Vagina (tissue), 2 donors: ENCODE measurements at regions not wholly inside any gene's neighbourhood (a gene's known extent, or its start where the extent isn't known, plus 50 kb on each side); places are given as distances from the start of the nearest gene placed in this dataset.

Experiments used
- CTCF ChIP-seq, 3 experiments: fragments of 450-650 bp in 2 of 3; fragments of 200-600 bp in 1 of 3; sonication (generic) in 1 of 3; IDR thresholded peaks; one replicate each; pipeline ENCODE4 v1.5.1; 2017 to 2019; ENCODE audit warnings: antibody characterized with exemption in 3 of 3, mild to moderate bottlenecking in 2 of 3, moderate library complexity in 2 of 3
- POLR2A ChIP-seq, 2 donors: fragments of 450-650 bp; IDR thresholded peaks; one replicate each; pipeline ENCODE4 v1.6.1; 2017; ENCODE audit warnings: antibody characterized with exemption in 2 of 2, mild to moderate bottlenecking in 2 of 2, moderate library complexity in 2 of 2
- POLR2AphosphoS5 ChIP-seq, 2 donors: sonication (generic); formaldehyde crosslinking; IDR thresholded peaks; one replicate each; pipeline ENCODE4 v1.9.0; 2017; ENCODE audit warnings: antibody characterized with exemption in 2 of 2, mild to moderate bottlenecking in 2 of 2, low read depth in 1 of 2; ENCODE audit not compliant: insufficient read depth in 1 of 2

GRCh38 chr19:21617740-21618339, 112.4 kb downstream of the ZNF429 start:
- TF ChIP-seq CTCF (IDR thresholded peaks at IDR 0.05) (no peak), POLR2AphosphoS5 (IDR thresholded peaks at IDR 0.05; ENCODE audit: insufficient read depth in 1 of 2, low read depth in 1 of 2) (no peak), POLR2A (IDR thresholded peaks at IDR 0.05) (no peak)
